Epithelial cell of esophagus (primary cell): ENCODE measurements at regions not wholly inside any gene's neighbourhood (a gene's known extent, or its start where the extent isn't known, plus 50 kb on each side); places are given as distances from the start of the nearest gene placed in this dataset.

Experiments used
- DNase-seq: peaks from one replicate; pipeline ENCODE4 v3.0.0; 2010; ENCODE audit warnings: low read depth
- H3K4me3 ChIP-seq: 2 replicates; pipeline ENCODE4 v1.5.1; 2011; ENCODE audit warnings: mild to moderate bottlenecking, low read length, control low read depth
- CTCF ChIP-seq: IDR thresholded peaks from 2 replicates; pipeline ENCODE4 v1.5.1; 2011; ENCODE audit warnings: low read depth, mild to moderate bottlenecking, low read length, control low read depth, inconsistent platforms; ENCODE audit not compliant: insufficient read depth; ENCODE audit errors: missing control alignments

GRCh38 chr7:118734541-118734940, 510.0 kb downstream of the ANKRD7 start:
- no peak for DNase-seq
- no peak overlapping the region for H3K4me3 ChIP-seq
- no peak for TF ChIP-seq CTCF

DNA sequence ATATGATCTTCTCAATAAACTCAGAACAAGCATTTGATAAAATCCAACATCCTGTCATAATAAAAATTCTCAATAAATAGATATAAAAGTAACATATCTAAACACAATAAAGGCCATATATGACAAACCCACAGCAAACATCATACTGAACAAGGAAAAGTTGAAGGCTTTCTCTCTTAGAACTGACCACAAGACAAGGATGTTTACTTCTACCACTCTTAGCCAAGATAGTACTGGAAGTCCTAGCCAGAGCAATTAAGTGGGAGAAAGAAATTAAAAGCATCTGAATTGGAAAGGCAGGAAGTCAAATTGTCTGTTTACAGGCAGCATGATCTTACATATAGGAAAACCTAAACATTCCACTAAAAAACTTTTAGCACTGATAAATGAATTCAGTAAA, 510.9 kb downstream of the ANKRD7 start:
- no peak for DNase-seq
- TF ChIP-seq CTCF = no peak
- no peak overlapping the region for H3K4me3 ChIP-seq

DNA sequence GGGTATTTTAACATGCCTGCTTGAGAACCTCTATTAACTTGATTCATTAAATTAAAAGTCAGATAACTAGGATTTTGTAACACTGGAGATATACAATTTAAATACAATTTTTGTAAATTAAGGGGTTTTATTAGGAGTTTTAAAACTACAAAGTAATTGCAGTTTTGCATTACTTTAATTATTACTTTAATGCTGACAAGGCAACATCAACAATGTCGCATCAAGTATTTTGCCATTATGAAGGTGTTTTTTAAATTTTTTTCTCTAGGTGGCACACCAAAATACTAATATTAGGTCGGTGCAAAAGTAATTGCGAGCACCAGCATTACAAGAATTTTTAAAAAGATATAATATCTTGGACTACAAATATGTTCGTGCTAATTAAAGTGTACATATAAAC, 513.4 kb downstream of the ANKRD7 start:
- no peak for TF ChIP-seq CTCF
- no peak overlapping the region for H3K4me3 ChIP-seq
- DNase-seq = no peak

DNA sequence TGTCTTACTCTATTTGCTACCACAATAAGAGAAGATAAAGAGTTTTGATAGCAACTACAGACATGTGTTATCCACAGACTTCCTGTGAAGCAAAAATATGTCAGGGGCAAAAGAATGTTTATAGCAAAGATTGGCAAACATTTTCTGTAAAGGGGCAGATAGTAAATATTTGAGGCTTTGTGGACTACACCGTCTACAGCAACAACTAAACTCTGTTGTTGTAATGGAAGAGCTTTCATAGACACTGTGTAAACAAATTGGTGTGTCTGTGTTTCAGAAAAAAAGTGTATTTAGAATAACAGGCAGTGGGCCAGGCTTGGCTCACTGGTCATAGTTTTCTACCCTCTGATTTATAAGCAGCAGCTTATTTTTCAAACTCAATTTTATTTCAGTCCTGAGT, 521.4 kb downstream of the ANKRD7 start:
- no peak overlapping the region for H3K4me3 ChIP-seq
- DNase-seq = no peak
- no peak for TF ChIP-seq CTCF

- H3K4me3 ChIP-seq = no peak overlapping the region
- peak; percentile 13 for DNase-seq
- TF ChIP-seq CTCF = no peak
Measured at GRCh38 chr7:118747473-118747872, 523.0 kb downstream of the ANKRD7 start.

GRCh38 chr7:118753479-118753878, 529.0 kb downstream of the ANKRD7 start:
- no peak for TF ChIP-seq CTCF
- DNase-seq = no peak
- H3K4me3 ChIP-seq = no peak overlapping the region

- no peak for TF ChIP-seq CTCF
- peak; percentile 63 for DNase-seq
- no peak overlapping the region for H3K4me3 ChIP-seq
Measured at GRCh38 chr7:118754608-118755007, 530.1 kb downstream of the ANKRD7 start.
